ENCODE measurements at regions not wholly inside any gene's neighbourhood (a gene's known extent, or its start where the extent isn't known, plus 50 kb on each side); places are given as distances from the start of the nearest gene placed in this dataset.

DNA sequence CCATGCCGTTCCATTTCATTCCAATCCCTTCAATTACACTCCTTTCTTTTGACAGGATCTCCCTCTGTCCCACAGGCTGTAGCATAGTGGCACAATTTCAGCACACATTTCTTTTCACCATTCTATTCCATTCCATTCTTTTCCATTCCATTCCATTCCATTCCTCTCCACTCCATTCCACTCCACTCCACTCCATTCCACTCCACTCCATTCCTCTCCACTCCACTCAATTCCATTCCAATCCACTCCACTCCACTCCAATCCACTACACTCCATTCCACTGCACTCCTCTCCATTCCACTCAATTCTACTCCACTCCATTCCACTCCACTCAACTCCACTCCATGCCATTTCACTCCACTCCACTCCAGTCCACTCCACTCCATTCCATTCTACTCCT lies 1495.1 kb downstream of the TSPY10 start:
- DNase-seq = no peak
- H3K36me3 Mint-ChIP-seq (ENCODE audit: unreplicated experiment) = peaks cover 56% of the 10 kb centered on the region
- H3K4me1 Mint-ChIP-seq (ENCODE audit: low read depth, unreplicated experiment) = no peaks in the 10 kb centered on the region
- no peak overlapping the region for H3K27ac Mint-ChIP-seq (ENCODE audit: unreplicated experiment)
- TF ChIP-seq CTCF (IDR thresholded peaks at IDR 0.05; ENCODE audit: partially characterized antibody, unreplicated experiment) = no peak
- H3K27me3 Mint-ChIP-seq (ENCODE audit: unreplicated experiment) = peaks cover 29% of the 10 kb centered on the region
- H3K9me3 Mint-ChIP-seq (ENCODE audit: unreplicated experiment) = peaks cover 69% of the 10 kb centered on the region
- H3K4me3 Mint-ChIP-seq (ENCODE audit: unreplicated experiment) = peak overlapping the region; percentile 3

DNA sequence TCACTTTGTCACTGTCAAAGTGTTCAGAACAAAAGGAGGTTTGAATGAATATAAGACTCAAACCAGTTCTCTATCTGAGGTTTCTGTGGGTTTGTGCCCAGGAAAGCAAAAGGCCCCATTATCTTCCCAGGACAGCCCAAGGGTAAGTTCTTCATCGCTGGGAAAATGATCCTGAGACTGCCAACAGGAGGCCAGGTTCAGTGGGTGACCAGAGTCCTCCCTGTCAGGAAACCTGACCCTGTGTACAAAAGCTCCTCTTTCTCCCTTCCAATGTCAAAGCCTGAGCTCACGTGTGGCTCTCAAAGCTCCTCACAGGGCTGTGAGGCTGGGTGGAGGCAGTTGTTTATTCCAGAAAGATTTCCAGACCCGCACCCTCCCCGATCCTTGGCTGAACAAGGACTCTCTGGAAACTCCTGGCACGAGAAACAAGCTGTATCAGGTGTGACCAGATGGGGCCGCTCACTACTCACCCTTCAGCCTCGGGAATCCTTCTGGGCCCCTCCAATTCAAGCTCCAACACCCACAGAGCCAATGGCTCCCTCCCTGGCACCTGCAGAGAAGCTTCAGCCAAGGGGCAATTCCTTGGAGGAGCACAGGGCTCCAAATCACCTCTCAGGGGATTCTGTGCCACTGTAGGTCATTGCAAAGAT lies 1516.7 kb downstream of the TSPY10 start:
- H3K27me3 Mint-ChIP-seq (ENCODE audit: unreplicated experiment) = peaks cover 12% of the 10 kb centered on the region
- no peak overlapping the region for H3K4me3 Mint-ChIP-seq (ENCODE audit: unreplicated experiment)
- DNase-seq = no peak
- TF ChIP-seq CTCF (IDR thresholded peaks at IDR 0.05; ENCODE audit: partially characterized antibody, unreplicated experiment) = no peak
- H3K27ac Mint-ChIP-seq (ENCODE audit: unreplicated experiment) = no peak overlapping the region
- H3K4me1 Mint-ChIP-seq (ENCODE audit: low read depth, unreplicated experiment) = no peaks in the 10 kb centered on the region
- peaks cover 8% of the 10 kb centered on the region for H3K36me3 Mint-ChIP-seq (ENCODE audit: unreplicated experiment)
- H3K9me3 Mint-ChIP-seq (ENCODE audit: unreplicated experiment) = peaks cover 21% of the 10 kb centered on the region

GRCh38 chrY:11063486-11063885 lies 1535.8 kb downstream of the TSPY10 start:
- no peak for TF ChIP-seq CTCF (IDR thresholded peaks at IDR 0.05; ENCODE audit: partially characterized antibody, unreplicated experiment)
- H3K4me3 Mint-ChIP-seq (ENCODE audit: unreplicated experiment) = no peak overlapping the region
- peaks cover 4% of the 10 kb centered on the region for H3K9me3 Mint-ChIP-seq (ENCODE audit: unreplicated experiment)
- DNase-seq = no peak
- H3K27me3 Mint-ChIP-seq (ENCODE audit: unreplicated experiment) = no peaks in the 10 kb centered on the region
- H3K27ac Mint-ChIP-seq (ENCODE audit: unreplicated experiment) = no peak overlapping the region
- H3K4me1 Mint-ChIP-seq (ENCODE audit: low read depth, unreplicated experiment) = no peaks in the 10 kb centered on the region
- H3K36me3 Mint-ChIP-seq (ENCODE audit: unreplicated experiment) = no peaks in the 10 kb centered on the region

DNA sequence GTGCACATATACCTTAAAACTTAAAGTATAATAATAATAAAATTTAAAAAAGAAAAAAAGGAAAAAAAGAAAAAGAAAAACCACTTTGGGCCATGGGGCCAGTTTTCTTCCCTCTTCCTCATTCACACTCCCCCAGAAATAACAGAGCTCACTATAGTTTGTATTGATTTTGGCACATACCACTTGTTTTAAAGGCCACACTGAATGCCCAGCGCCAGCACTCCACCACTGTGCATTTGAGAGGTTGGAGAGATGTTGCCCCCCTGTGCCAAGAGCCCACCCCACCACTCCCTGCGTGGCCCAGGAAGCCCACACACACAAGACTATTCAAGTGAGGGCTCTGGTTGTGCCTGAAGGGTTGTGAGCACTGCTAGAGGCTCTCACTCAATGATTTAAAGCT lies 1536.3 kb downstream of the TSPY10 start:
- DNase-seq = no peak
- Mint-ChIP-seq H3K4me1 (ENCODE audit: low read depth, unreplicated experiment) (no peaks in the 10 kb centered on the region), H3K4me3 (ENCODE audit: unreplicated experiment) (no peak overlapping the region), H3K27me3 (ENCODE audit: unreplicated experiment) (no peaks in the 10 kb centered on the region), H3K27ac (ENCODE audit: unreplicated experiment) (no peak overlapping the region), H3K9me3 (ENCODE audit: unreplicated experiment) (peaks cover 4% of the 10 kb centered on the region), H3K36me3 (ENCODE audit: unreplicated experiment) (no peaks in the 10 kb centered on the region)
- no peak for TF ChIP-seq CTCF (IDR thresholded peaks at IDR 0.05; ENCODE audit: partially characterized antibody, unreplicated experiment)

DNA sequence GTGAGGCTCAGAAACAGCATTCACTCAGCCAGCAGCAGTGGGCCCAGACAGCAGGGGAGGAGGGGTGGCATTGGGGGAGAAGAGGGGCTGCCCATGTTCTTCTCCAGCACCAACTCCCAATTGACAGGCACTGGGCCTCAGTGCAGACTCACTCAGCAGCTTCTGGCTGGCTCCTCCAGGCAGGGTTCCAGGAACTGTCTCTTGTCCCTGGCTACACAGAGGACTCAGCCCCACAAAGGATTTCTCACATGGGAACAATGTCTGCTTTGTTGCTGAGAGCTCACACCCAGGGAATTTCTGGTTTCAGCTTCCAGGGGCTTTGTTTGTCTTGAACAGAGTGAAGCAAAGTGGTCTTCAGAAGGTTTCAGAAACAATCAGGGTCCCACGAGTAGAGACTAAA lies 1536.7 kb downstream of the TSPY10 start:
- H3K4me3 Mint-ChIP-seq (ENCODE audit: unreplicated experiment) = no peak overlapping the region
- H3K27ac Mint-ChIP-seq (ENCODE audit: unreplicated experiment) = no peak overlapping the region
- no peaks in the 10 kb centered on the region for H3K36me3 Mint-ChIP-seq (ENCODE audit: unreplicated experiment)
- no peak for DNase-seq
- TF ChIP-seq CTCF (IDR thresholded peaks at IDR 0.05; ENCODE audit: partially characterized antibody, unreplicated experiment) = no peak
- peaks cover 6% of the 10 kb centered on the region for H3K9me3 Mint-ChIP-seq (ENCODE audit: unreplicated experiment)
- no peaks in the 10 kb centered on the region for H3K4me1 Mint-ChIP-seq (ENCODE audit: low read depth, unreplicated experiment)
- no peaks in the 10 kb centered on the region for H3K27me3 Mint-ChIP-seq (ENCODE audit: unreplicated experiment)
